A549 (cell line): ENCODE measurements at regions not wholly inside any gene's neighbourhood (a gene's known extent, or its start where the extent isn't known, plus 50 kb on each side); places are given as distances from the start of the nearest gene placed in this dataset.

Experiments
- CBX2 ChIP-seq: fragments of 200-600 bp; sonication (generic); IDR thresholded peaks from 2 replicates; pipeline ENCODE4 v1.6.1; 2016; ENCODE audit warnings: low read depth, mild to moderate bottlenecking, borderline replicate concordance
- CEBPB ChIP-seq, 2 experiments: fragments of >200 bp in 1 of 2; sonication (Bioruptor Twin) in 1 of 2; formaldehyde crosslinking in 1 of 2; IDR thresholded peaks; 2 replicates each; pipeline ENCODE4 v1.6.1; 2012 to 2016
- JUN ChIP-seq, 2 experiments: fragments of >200 bp; sonication (Bioruptor Twin); formaldehyde crosslinking; IDR thresholded peaks; 2 replicates in 1 of 2; 3 replicates in 1 of 2; pipeline ENCODE4 v1.6.1; 2016 to 2017
- MAFK ChIP-seq: fragments of 450-650 bp; IDR thresholded peaks from 2 replicates; pipeline ENCODE4 v1.6.1; 2014; ENCODE audit not compliant: partially characterized antibody
- MAX ChIP-seq: IDR thresholded peaks from 2 replicates; pipeline ENCODE4 v1.6.1; 2012
- MYC ChIP-seq: IDR thresholded peaks from 2 replicates; pipeline ENCODE4 v1.6.1; 2012; ENCODE audit warnings: mild to moderate bottlenecking, inconsistent platforms, low read length, improper control_type of control experiment, borderline replicate concordance
- POLR2A ChIP-seq: IDR thresholded peaks from 2 replicates; pipeline ENCODE4 v1.6.1; 2012; ENCODE audit warnings: mild to moderate bottlenecking, low read length
- SMC3 ChIP-seq: fragments of >200 bp; sonication (Bioruptor Twin); formaldehyde crosslinking; IDR thresholded peaks from 3 replicates; pipeline ENCODE4 v1.6.1; 2018; ENCODE audit warnings: inconsistent platforms
- TF ChIP-seq, protein P1 (sequence below): fragments of >200 bp; sonication (Bioruptor Twin); formaldehyde crosslinking; IDR thresholded peaks from 3 replicates; pipeline ENCODE4 v1.5.1; 2016

GRCh38 chr21:16644685-16645084 is 868.2 kb upstream of the CXADR start:
- TF ChIP-seq POLR2A (no peak), CEBPB (IDR thresholded peaks at IDR 0.05) (no peak), MAFK (no peak), CBX2 (no peak), JUN (IDR thresholded peaks at IDR 0.05) (no peak), MYC (no peak), MAX (no peak), SMC3 (no peak)
- TF ChIP-seq, protein P1, sequence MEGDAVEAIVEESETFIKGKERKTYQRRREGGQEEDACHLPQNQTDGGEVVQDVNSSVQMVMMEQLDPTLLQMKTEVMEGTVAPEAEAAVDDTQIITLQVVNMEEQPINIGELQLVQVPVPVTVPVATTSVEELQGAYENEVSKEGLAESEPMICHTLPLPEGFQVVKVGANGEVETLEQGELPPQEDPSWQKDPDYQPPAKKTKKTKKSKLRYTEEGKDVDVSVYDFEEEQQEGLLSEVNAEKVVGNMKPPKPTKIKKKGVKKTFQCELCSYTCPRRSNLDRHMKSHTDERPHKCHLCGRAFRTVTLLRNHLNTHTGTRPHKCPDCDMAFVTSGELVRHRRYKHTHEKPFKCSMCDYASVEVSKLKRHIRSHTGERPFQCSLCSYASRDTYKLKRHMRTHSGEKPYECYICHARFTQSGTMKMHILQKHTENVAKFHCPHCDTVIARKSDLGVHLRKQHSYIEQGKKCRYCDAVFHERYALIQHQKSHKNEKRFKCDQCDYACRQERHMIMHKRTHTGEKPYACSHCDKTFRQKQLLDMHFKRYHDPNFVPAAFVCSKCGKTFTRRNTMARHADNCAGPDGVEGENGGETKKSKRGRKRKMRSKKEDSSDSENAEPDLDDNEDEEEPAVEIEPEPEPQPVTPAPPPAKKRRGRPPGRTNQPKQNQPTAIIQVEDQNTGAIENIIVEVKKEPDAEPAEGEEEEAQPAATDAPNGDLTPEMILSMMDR, result no peak
